ENCODE measurements at regions not wholly inside any gene's neighbourhood (a gene's known extent, or its start where the extent isn't known, plus 50 kb on each side); places are given as distances from the start of the nearest gene placed in this dataset.
"Not testable (repeated sequence)": the region's sequence is repeated elsewhere in the genome, so short reads cannot be mapped to it uniquely, and the experiment has no call there.

GRCh38 chr2:91476936-91477246, 2785.4 kb downstream of the RPIA start:
- POLR2A ChIA-PET (ENCODE audit: low non-redundant PET), result not testable (repeated sequence)

GRCh38 chr2:91477291-91477690, 2785.8 kb downstream of the RPIA start:
- peak overlapping the region; percentile 38 for H3K4me3 ChIP-seq (ENCODE audit: low read depth, low read length, poor library complexity, severe bottlenecking)
- H3K27ac ChIP-seq (ENCODE audit: low read depth, low read length, poor library complexity, severe bottlenecking); H3K9me3 ChIP-seq (ENCODE audit: low read depth, low read length, poor library complexity, severe bottlenecking); DNase-seq (ENCODE audit: low spot score); POLR2A ChIA-PET (ENCODE audit: low non-redundant PET); BruUV-seq (replicated peaks); CTCF ChIA-PET; intact Hi-C loops (cut with micrococcal nuclease; ENCODE audit: unreplicated experiment); H3K36me3 ChIP-seq (ENCODE audit: insufficient read depth, low read length, poor library complexity, severe bottlenecking): not testable (repeated sequence)
- peaks cover 36% of the 10 kb centered on the region for H3K27me3 ChIP-seq (replicated peaks; ENCODE audit: insufficient read depth, low read depth, low read length, poor library complexity)
- H3K4me1 ChIP-seq (ENCODE audit: insufficient read depth, low read length, poor library complexity, severe bottlenecking), result peaks cover 17% of the 10 kb centered on the region

More at GRCh38 chr2:91476936-91477246, 2785.4 kb downstream of the RPIA start:
- BruUV-seq (replicated peaks); intact Hi-C loops (cut with micrococcal nuclease; ENCODE audit: unreplicated experiment); DNase-seq (ENCODE audit: low spot score); H3K4me3 ChIP-seq (ENCODE audit: low read depth, low read length, poor library complexity, severe bottlenecking); H3K9me3 ChIP-seq (ENCODE audit: low read depth, low read length, poor library complexity, severe bottlenecking); H3K27ac ChIP-seq (ENCODE audit: low read depth, low read length, poor library complexity, severe bottlenecking); H3K36me3 ChIP-seq (ENCODE audit: insufficient read depth, low read length, poor library complexity, severe bottlenecking); CTCF ChIA-PET: not testable (repeated sequence)
- H3K4me1 ChIP-seq (ENCODE audit: insufficient read depth, low read length, poor library complexity, severe bottlenecking), result peaks cover 17% of the 10 kb centered on the region
- peak; percentile 84 for TF ChIP-seq EZH2 (IDR thresholded peaks at IDR 0.05; ENCODE audit: borderline replicate concordance, low read depth, low read length, poor library complexity, severe bottlenecking)
- H3K27me3 ChIP-seq (replicated peaks; ENCODE audit: insufficient read depth, low read depth, low read length, poor library complexity), result peaks cover 39% of the 10 kb centered on the region

- CTCF ChIA-PET, result no interaction called here
- POLR2A ChIA-PET (ENCODE audit: low non-redundant PET), result no interaction called here
- Histone ChIP-seq H3K4me1 (ENCODE audit: insufficient read depth, low read length, poor library complexity, severe bottlenecking) (peaks cover 17% of the 10 kb centered on the region), H3K36me3 (ENCODE audit: insufficient read depth, low read length, poor library complexity, severe bottlenecking) (no peaks in the 10 kb centered on the region), H3K9me3 (ENCODE audit: low read depth, low read length, poor library complexity, severe bottlenecking) (no peaks in the 10 kb centered on the region), H3K4me3 (ENCODE audit: low read depth, low read length, poor library complexity, severe bottlenecking) (peak overlapping the region; percentile 38), H3K27me3 (replicated peaks; ENCODE audit: insufficient read depth, low read depth, low read length, poor library complexity) (peaks cover 35% of the 10 kb centered on the region), H3K27ac (ENCODE audit: low read depth, low read length, poor library complexity, severe bottlenecking) (no peak overlapping the region)
- intact Hi-C loops (cut with micrococcal nuclease; ENCODE audit: unreplicated experiment), result no loop called here
- peak; percentile 100 for TF ChIP-seq EZH2 (IDR thresholded peaks at IDR 0.05; ENCODE audit: borderline replicate concordance, low read depth, low read length, poor library complexity, severe bottlenecking)
- TF ChIP-seq CTCF (conservative IDR thresholded peaks at IDR 0.05; ENCODE audit: low read depth, low read length), result no peak
- DNase-seq (ENCODE audit: low spot score), result peak; percentile 44
- no TSS peak for BruUV-seq (replicated peaks)
These were observed 2786.5 kb downstream of the RPIA start for GRCh38 chr2:91477731-91478672.

GRCh38 chr2:91478851-91479718, 2787.6 kb downstream of the RPIA start:
- peaks cover 17% of the 10 kb centered on the region for H3K4me1 ChIP-seq (ENCODE audit: insufficient read depth, low read length, poor library complexity, severe bottlenecking)
- H3K9me3 ChIP-seq (ENCODE audit: low read depth, low read length, poor library complexity, severe bottlenecking); H3K36me3 ChIP-seq (ENCODE audit: insufficient read depth, low read length, poor library complexity, severe bottlenecking); POLR2A ChIA-PET (ENCODE audit: low non-redundant PET); H3K27ac ChIP-seq (ENCODE audit: low read depth, low read length, poor library complexity, severe bottlenecking); BruUV-seq (replicated peaks); intact Hi-C loops (cut with micrococcal nuclease; ENCODE audit: unreplicated experiment): not testable (repeated sequence)
- peak; percentile 33 for DNase-seq (ENCODE audit: low spot score)
- peaks cover 35% of the 10 kb centered on the region for H3K27me3 ChIP-seq (replicated peaks; ENCODE audit: insufficient read depth, low read depth, low read length, poor library complexity)
- peak overlapping the region; percentile 38 for H3K4me3 ChIP-seq (ENCODE audit: low read depth, low read length, poor library complexity, severe bottlenecking)
- CTCF ChIA-PET, result interaction anchor here (0.6 kb wide), 1 partner anchor 1156 kb away, joined by 5 read pairs; no protein-coding TSS in a partner anchor

GRCh38 chr2:91485226-91485625, 2793.8 kb downstream of the RPIA start:
- DNase-seq (ENCODE audit: low spot score); H3K27ac ChIP-seq (ENCODE audit: low read depth, low read length, poor library complexity, severe bottlenecking): not testable (repeated sequence)

GRCh38 chr2:91497129-91498064, 2805.9 kb downstream of the RPIA start:
- H3K4me1 ChIP-seq (ENCODE audit: insufficient read depth, low read length, poor library complexity, severe bottlenecking); CTCF ChIA-PET; H3K27ac ChIP-seq (ENCODE audit: low read depth, low read length, poor library complexity, severe bottlenecking); POLR2A ChIA-PET (ENCODE audit: low non-redundant PET); intact Hi-C loops (cut with micrococcal nuclease; ENCODE audit: unreplicated experiment); H3K27me3 ChIP-seq (replicated peaks; ENCODE audit: insufficient read depth, low read depth, low read length, poor library complexity); H3K9me3 ChIP-seq (ENCODE audit: low read depth, low read length, poor library complexity, severe bottlenecking); BruUV-seq (replicated peaks); H3K4me3 ChIP-seq (ENCODE audit: low read depth, low read length, poor library complexity, severe bottlenecking); DNase-seq (ENCODE audit: low spot score); H3K36me3 ChIP-seq (ENCODE audit: insufficient read depth, low read length, poor library complexity, severe bottlenecking): not testable (repeated sequence)

More at GRCh38 chr2:91485226-91485625, 2793.8 kb downstream of the RPIA start:
- H3K4me3 ChIP-seq (ENCODE audit: low read depth, low read length, poor library complexity, severe bottlenecking); H3K27me3 ChIP-seq (replicated peaks; ENCODE audit: insufficient read depth, low read depth, low read length, poor library complexity); CTCF ChIA-PET; POLR2A ChIA-PET (ENCODE audit: low non-redundant PET); H3K9me3 ChIP-seq (ENCODE audit: low read depth, low read length, poor library complexity, severe bottlenecking); BruUV-seq (replicated peaks); intact Hi-C loops (cut with micrococcal nuclease; ENCODE audit: unreplicated experiment); H3K36me3 ChIP-seq (ENCODE audit: insufficient read depth, low read length, poor library complexity, severe bottlenecking); H3K4me1 ChIP-seq (ENCODE audit: insufficient read depth, low read length, poor library complexity, severe bottlenecking): not testable (repeated sequence)
